ENCODE measurements at regions not wholly inside any gene's neighbourhood (a gene's known extent, or its start where the extent isn't known, plus 50 kb on each side); places are given as distances from the start of the nearest gene placed in this dataset.

- TF ChIP-seq CTCF (IDR thresholded peaks at IDR 0.05; ENCODE audit: low read depth, low read length, poor library complexity, severe bottlenecking) (no peak), EZH2phosphoT487 (IDR thresholded peaks at IDR 0.05; ENCODE audit: borderline replicate concordance, low read length) (no peak)
These were observed 191.7 kb upstream of the TCF21 start for GRCh38 chr6:133697185-133697584.
